ENCODE measurements at regions not wholly inside any gene's neighbourhood (a gene's known extent, or its start where the extent isn't known, plus 50 kb on each side); places are given as distances from the start of the nearest gene placed in this dataset.

GRCh38 chr1:218851586-218851985 lies 322.1 kb upstream of the LYPLAL1 start:
- Mint-ChIP-seq H3K4me3 (ENCODE audit: unreplicated experiment) (no peak overlapping the region), H3K36me3 (ENCODE audit: unreplicated experiment) (no peaks in the 10 kb centered on the region), H3K9me3 (ENCODE audit: unreplicated experiment) (no peaks in the 10 kb centered on the region), H3K4me1 (ENCODE audit: low read depth, unreplicated experiment) (no peaks in the 10 kb centered on the region), H3K27ac (ENCODE audit: unreplicated experiment) (no peak overlapping the region), H3K27me3 (ENCODE audit: unreplicated experiment) (peaks cover 1% of the 10 kb centered on the region)
- no peak for TF ChIP-seq CTCF (IDR thresholded peaks at IDR 0.05; ENCODE audit: partially characterized antibody, unreplicated experiment)
- no peak for DNase-seq

- Mint-ChIP-seq H3K4me3 (ENCODE audit: unreplicated experiment) (no peak overlapping the region), H3K9me3 (ENCODE audit: unreplicated experiment) (no peaks in the 10 kb centered on the region), H3K4me1 (ENCODE audit: low read depth, unreplicated experiment) (no peaks in the 10 kb centered on the region), H3K27me3 (ENCODE audit: unreplicated experiment) (peaks cover 1% of the 10 kb centered on the region), H3K27ac (ENCODE audit: unreplicated experiment) (no peak overlapping the region), H3K36me3 (ENCODE audit: unreplicated experiment) (no peaks in the 10 kb centered on the region)
- no peak for DNase-seq
- no peak for TF ChIP-seq CTCF (IDR thresholded peaks at IDR 0.05; ENCODE audit: partially characterized antibody, unreplicated experiment)
Observed at GRCh38 chr1:218852527-218852926, 321.2 kb upstream of the LYPLAL1 start.

GRCh38 chr1:218863987-218864386 lies 309.7 kb upstream of the LYPLAL1 start:
- DNase-seq: no peak
- no peak for TF ChIP-seq CTCF (IDR thresholded peaks at IDR 0.05; ENCODE audit: partially characterized antibody, unreplicated experiment)
- H3K27ac Mint-ChIP-seq (ENCODE audit: unreplicated experiment): no peak overlapping the region
- peaks cover 2% of the 10 kb centered on the region for H3K27me3 Mint-ChIP-seq (ENCODE audit: unreplicated experiment)
- H3K9me3 Mint-ChIP-seq (ENCODE audit: unreplicated experiment): no peaks in the 10 kb centered on the region
- H3K36me3 Mint-ChIP-seq (ENCODE audit: unreplicated experiment): no peaks in the 10 kb centered on the region
- no peaks in the 10 kb centered on the region for H3K4me1 Mint-ChIP-seq (ENCODE audit: low read depth, unreplicated experiment)
- H3K4me3 Mint-ChIP-seq (ENCODE audit: unreplicated experiment): no peak overlapping the region

- Mint-ChIP-seq H3K27ac (ENCODE audit: unreplicated experiment) (no peak overlapping the region), H3K4me3 (ENCODE audit: unreplicated experiment) (no peak overlapping the region), H3K4me1 (ENCODE audit: low read depth, unreplicated experiment) (no peaks in the 10 kb centered on the region), H3K9me3 (ENCODE audit: unreplicated experiment) (no peaks in the 10 kb centered on the region), H3K36me3 (ENCODE audit: unreplicated experiment) (no peaks in the 10 kb centered on the region), H3K27me3 (ENCODE audit: unreplicated experiment) (peaks cover 2% of the 10 kb centered on the region)
- no peak for DNase-seq
- no peak for TF ChIP-seq CTCF (IDR thresholded peaks at IDR 0.05; ENCODE audit: partially characterized antibody, unreplicated experiment)
Observed at GRCh38 chr1:218865591-218865990, 308.1 kb upstream of the LYPLAL1 start.

- DNase-seq: no peak
- Mint-ChIP-seq H3K4me3 (ENCODE audit: unreplicated experiment) (no peak overlapping the region), H3K4me1 (ENCODE audit: low read depth, unreplicated experiment) (no peaks in the 10 kb centered on the region), H3K27ac (ENCODE audit: unreplicated experiment) (no peak overlapping the region), H3K9me3 (ENCODE audit: unreplicated experiment) (no peaks in the 10 kb centered on the region), H3K36me3 (ENCODE audit: unreplicated experiment) (no peaks in the 10 kb centered on the region), H3K27me3 (ENCODE audit: unreplicated experiment) (peaks cover 2% of the 10 kb centered on the region)
- no peak for TF ChIP-seq CTCF (IDR thresholded peaks at IDR 0.05; ENCODE audit: partially characterized antibody, unreplicated experiment)
Observed at GRCh38 chr1:218866507-218866906, 307.2 kb upstream of the LYPLAL1 start.
